ENCODE measurements at regions not wholly inside any gene's neighbourhood (a gene's known extent, or its start where the extent isn't known, plus 50 kb on each side); places are given as distances from the start of the nearest gene placed in this dataset.

DNA sequence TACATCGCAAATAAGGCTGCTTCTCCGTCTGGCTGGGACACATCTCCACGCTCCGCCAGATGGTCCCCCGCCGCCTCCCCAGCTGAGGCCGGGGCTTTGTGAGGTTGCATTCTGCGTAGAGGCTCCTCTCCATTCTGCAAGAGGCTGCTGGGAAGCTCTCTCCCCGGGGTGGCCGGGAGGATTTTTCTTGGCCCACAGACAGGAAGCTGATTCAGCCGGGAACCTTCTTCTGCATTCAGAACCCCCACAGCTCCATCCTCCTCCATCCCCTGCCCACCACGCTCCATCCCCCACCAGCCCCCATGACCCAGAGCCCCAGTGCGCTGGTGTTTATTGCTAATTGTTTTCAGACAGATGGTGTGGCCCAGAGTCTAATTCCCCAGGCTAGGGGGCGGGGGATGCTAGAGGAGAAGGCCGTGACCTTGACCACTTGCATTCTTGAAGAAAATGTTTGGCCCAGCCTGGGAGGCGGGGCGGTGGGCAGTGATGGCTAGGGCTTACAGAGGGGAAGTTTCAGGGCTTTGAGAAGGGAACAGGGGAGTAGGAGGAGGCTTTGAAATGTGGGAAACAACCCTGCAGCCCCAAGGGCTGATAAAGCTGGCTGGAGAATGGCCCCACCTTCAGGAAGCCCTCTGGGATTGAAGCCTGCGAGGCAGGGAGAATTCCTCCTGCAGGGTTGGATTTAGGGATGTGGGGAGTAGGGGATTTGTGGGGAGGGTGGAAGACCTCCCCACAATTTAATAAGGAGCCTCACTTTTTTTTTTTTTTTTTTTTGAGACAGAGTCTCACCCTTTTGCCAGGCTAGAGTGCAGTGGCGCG is 88.5 kb upstream of the NCOR2 start:
- WGBS, 2 donors, result 42 to 43% methylated on average over 20 of the region's 20 CpGs
- Histone ChIP-seq H3K27ac (ENCODE audit: low read depth in 2 of 2, low read length in 1 of 2) (peak overlapping the region; percentile 57 to 83), H3K36me3 (ENCODE audit: control insufficient read depth in 2 of 2, insufficient read depth in 2 of 2, low read length in 1 of 2) (no peaks in the 10 kb centered on the region), H3K4me1 (ENCODE audit: control insufficient read depth in 2 of 2, insufficient read depth in 2 of 2, low read length in 1 of 2) (peaks cover 3 to 5% of the 10 kb centered on the region in 2 donors), H3K27me3 (ENCODE audit: control insufficient read depth in 1 of 2, insufficient read depth in 2 of 2, low read length in 2 of 2) (no peaks in the 10 kb centered on the region), H3K9me3 (ENCODE audit: control insufficient read depth in 2 of 2, insufficient read depth in 1 of 2, low read depth in 1 of 2, low read length in 1 of 2) (no peaks in the 10 kb centered on the region), H3K4me3 (ENCODE audit: low read depth in 1 of 2, low read length in 2 of 2) (peak overlapping the region in 1 of 2 donors; percentile 5)

DNA sequence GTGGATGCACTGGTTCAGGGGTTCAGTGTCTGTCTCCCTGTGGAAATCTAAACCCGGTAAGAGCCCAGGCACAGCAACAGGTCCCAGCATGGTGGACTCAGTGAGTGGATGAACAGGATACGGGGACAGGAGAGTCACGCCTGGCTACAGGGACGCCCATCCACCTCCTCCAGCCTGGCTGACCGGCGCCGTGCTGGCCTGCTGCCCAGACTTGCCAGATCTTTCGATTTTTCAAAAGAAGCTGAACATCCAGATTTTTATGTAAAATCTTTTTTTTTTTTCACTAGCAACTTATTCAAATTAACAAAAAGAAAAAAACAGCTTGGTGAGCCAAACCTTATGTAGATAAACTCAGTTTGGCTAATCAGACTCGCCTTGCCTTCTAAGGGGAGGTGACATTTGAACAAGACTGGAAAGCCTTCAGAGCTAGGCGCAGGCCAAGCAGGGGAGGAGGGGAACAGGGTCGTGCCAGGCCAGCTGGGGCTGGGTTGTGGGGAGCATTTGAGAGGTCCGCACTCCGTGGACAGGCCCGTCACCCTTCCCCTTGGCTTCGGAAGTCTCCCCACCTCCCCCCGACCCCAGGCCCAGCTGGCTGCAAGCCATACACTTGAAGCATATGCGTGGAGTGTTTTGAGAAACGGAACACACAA is 87.8 kb upstream of the NCOR2 start:
- H3K27ac ChIP-seq (ENCODE audit: low read depth in 2 of 2, low read length in 1 of 2), result peak overlapping the region; percentile 57 to 83
- 21 to 23% methylated on average over 18 of the region's 18 CpGs for WGBS, 2 donors
- H3K4me1 ChIP-seq (ENCODE audit: control insufficient read depth in 2 of 2, insufficient read depth in 2 of 2, low read length in 1 of 2), result peaks cover 3 to 5% of the 10 kb centered on the region in 2 donors
- peak overlapping the region in 1 of 2 donors; percentile 5 for H3K4me3 ChIP-seq (ENCODE audit: low read depth in 1 of 2, low read length in 2 of 2)
- no peaks in the 10 kb centered on the region for H3K9me3 ChIP-seq (ENCODE audit: control insufficient read depth in 2 of 2, insufficient read depth in 1 of 2, low read depth in 1 of 2, low read length in 1 of 2)
- H3K36me3 ChIP-seq (ENCODE audit: control insufficient read depth in 2 of 2, insufficient read depth in 2 of 2, low read length in 1 of 2), result no peaks in the 10 kb centered on the region
- H3K27me3 ChIP-seq (ENCODE audit: control insufficient read depth in 1 of 2, insufficient read depth in 2 of 2, low read length in 2 of 2), result no peaks in the 10 kb centered on the region

DNA sequence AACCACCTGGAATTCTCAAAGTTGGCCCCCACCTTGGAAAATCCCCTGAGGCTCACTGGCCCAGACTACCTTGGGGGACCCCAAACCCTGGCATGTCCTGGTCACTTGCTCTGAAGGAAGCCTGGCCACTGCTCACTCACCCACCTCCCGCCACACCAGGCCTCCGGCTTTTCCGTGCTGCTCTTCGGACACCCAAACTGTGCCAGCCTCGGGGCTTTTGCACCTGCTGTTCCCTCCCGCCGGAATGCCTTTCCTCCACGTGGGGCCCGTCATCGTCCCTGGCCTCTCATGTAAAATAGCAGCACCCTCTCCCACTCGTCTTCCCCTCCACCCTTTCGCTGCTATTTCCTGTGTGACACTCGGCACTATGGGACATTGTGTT is 87.2 kb upstream of the NCOR2 start:
- Histone ChIP-seq H3K27ac (ENCODE audit: low read depth in 2 of 2, low read length in 1 of 2) (peak overlapping the region; percentile 29 to 69), H3K27me3 (ENCODE audit: control insufficient read depth in 1 of 2, insufficient read depth in 2 of 2, low read length in 2 of 2) (no peaks in the 10 kb centered on the region), H3K36me3 (ENCODE audit: control insufficient read depth in 2 of 2, insufficient read depth in 2 of 2, low read length in 1 of 2) (no peaks in the 10 kb centered on the region), H3K4me1 (ENCODE audit: control insufficient read depth in 2 of 2, insufficient read depth in 2 of 2, low read length in 1 of 2) (peaks cover 3 to 5% of the 10 kb centered on the region in 2 donors), H3K9me3 (ENCODE audit: control insufficient read depth in 2 of 2, insufficient read depth in 1 of 2, low read depth in 1 of 2, low read length in 1 of 2) (no peaks in the 10 kb centered on the region), H3K4me3 (ENCODE audit: low read depth in 1 of 2, low read length in 2 of 2) (no peak overlapping the region)
- 63 to 68% methylated on average over 13 of the region's 13 CpGs for WGBS, 2 donors

DNA sequence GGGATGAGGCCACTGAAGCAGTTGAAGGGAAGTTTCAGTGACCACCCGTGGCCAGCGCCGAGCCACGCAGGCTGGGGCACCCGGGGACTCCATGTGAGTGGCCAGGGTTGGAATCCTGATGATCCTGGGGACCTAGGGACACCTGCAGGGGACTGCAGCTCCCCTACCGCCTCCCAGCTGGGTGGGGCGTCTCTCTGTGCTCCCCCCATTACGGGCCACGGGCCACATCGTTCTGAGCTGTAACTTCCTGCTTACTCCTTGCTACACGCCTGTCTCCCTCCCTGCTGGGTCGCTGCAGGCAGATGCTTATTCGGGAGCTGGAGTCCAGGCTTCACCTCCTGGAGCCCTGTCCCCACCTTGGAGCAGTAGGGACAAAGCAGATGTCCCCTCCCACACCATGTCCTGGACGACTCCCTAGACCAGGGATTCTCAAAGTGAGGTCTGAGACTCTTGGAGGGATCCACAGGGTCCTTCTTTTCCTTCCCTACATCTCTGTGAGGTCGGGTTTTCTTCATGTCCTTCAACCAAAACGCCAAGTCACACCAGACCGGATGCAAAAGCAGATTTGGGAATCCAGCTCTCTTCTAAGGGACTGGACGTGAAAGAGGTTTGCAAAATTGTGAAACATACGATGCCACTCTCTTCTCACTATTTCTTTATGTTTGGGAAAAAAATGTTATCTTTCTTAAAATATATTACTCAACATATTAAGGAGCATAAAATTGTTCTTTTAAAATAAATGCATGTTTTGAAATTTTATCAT is 85.9 kb upstream of the NCOR2 start:
- 60 to 61% methylated on average over 19 of the region's 19 CpGs for WGBS, 2 donors
- Histone ChIP-seq H3K27me3 (ENCODE audit: control insufficient read depth in 1 of 2, insufficient read depth in 2 of 2, low read length in 2 of 2) (no peaks in the 10 kb centered on the region), H3K27ac (ENCODE audit: low read depth in 2 of 2, low read length in 1 of 2) (no peak overlapping the region), H3K4me1 (ENCODE audit: control insufficient read depth in 2 of 2, insufficient read depth in 2 of 2, low read length in 1 of 2) (peaks cover 3 to 5% of the 10 kb centered on the region in 2 donors), H3K9me3 (ENCODE audit: control insufficient read depth in 2 of 2, insufficient read depth in 1 of 2, low read depth in 1 of 2, low read length in 1 of 2) (peaks cover 0 to 9% of the 10 kb centered on the region in 2 donors), H3K36me3 (ENCODE audit: control insufficient read depth in 2 of 2, insufficient read depth in 2 of 2, low read length in 1 of 2) (no peaks in the 10 kb centered on the region), H3K4me3 (ENCODE audit: low read depth in 1 of 2, low read length in 2 of 2) (no peak overlapping the region)

DNA sequence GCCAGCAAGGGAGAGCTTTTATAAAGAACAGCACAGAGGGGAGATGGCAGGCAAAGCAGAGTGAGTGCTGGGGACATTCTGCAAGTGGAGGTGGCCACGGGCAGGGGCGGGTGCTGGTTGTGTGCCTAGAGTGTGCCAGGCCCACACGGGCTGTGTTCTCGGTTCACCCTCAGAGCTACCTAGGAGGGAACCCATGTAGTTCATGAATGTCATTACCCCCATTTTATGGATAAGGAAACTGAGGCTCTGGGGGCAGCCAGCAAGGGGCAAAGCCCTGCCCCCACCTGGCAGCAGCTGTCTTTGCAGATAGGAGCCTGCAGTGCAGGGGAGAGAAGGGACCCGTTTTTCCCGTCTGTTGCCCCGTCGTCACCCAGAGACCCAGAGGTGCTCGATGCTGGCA is 85.2 kb upstream of the NCOR2 start:
- no peak overlapping the region for H3K27ac ChIP-seq (ENCODE audit: low read depth in 2 of 2, low read length in 1 of 2)
- no peaks in the 10 kb centered on the region for H3K27me3 ChIP-seq (ENCODE audit: control insufficient read depth in 1 of 2, insufficient read depth in 2 of 2, low read length in 2 of 2)
- H3K36me3 ChIP-seq (ENCODE audit: control insufficient read depth in 2 of 2, insufficient read depth in 2 of 2, low read length in 1 of 2), result no peaks in the 10 kb centered on the region
- WGBS, 2 donors, result 83 to 84% methylated on average over 9 of the region's 9 CpGs
- peaks cover 3 to 5% of the 10 kb centered on the region in 2 donors for H3K4me1 ChIP-seq (ENCODE audit: control insufficient read depth in 2 of 2, insufficient read depth in 2 of 2, low read length in 1 of 2)
- H3K9me3 ChIP-seq (ENCODE audit: control insufficient read depth in 2 of 2, insufficient read depth in 1 of 2, low read depth in 1 of 2, low read length in 1 of 2), result peaks cover 0 to 9% of the 10 kb centered on the region in 2 donors
- no peak overlapping the region for H3K4me3 ChIP-seq (ENCODE audit: low read depth in 1 of 2, low read length in 2 of 2)

DNA sequence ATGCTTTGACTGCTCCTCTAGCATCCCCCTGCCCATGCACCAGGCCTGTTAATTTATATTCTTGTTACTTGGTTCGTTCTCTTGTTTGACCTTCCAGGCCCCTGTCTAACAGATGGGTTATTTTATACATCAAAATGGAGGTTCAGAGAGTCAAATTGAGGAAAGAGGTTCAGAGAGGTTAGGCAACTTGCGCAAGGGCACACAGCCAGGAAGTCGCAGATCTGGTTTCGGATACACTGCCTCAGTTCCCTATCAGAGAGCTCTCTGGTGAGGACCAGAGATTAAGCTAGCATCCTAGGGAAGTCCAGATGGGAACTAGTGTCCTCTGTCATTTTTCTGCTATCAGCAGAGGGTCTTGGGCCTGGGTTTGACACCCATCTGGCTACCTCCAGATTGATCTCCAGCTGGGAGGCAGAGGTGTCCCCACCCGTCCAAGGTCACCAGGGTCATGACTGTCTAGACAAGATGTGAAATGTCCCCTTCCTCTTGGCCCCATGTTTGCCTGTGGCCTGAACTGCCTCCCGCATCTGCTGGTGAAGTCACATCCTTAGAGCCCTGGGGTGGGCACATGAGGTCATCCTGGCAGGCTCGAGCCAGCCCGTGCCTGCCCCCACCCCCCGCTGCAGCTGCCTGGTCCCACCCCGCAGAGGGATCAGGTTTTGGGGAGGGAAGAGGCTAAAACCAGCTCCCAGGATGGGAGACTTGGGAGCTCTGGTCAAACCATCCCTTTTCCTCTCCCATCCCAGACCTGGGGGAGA is 84.3 kb upstream of the NCOR2 start:
- no peaks in the 10 kb centered on the region for H3K27me3 ChIP-seq (ENCODE audit: control insufficient read depth in 1 of 2, insufficient read depth in 2 of 2, low read length in 2 of 2)
- H3K4me3 ChIP-seq (ENCODE audit: low read depth in 1 of 2, low read length in 2 of 2), result no peak overlapping the region
- H3K4me1 ChIP-seq (ENCODE audit: control insufficient read depth in 2 of 2, insufficient read depth in 2 of 2, low read length in 1 of 2), result peaks cover 3 to 5% of the 10 kb centered on the region in 2 donors
- H3K36me3 ChIP-seq (ENCODE audit: control insufficient read depth in 2 of 2, insufficient read depth in 2 of 2, low read length in 1 of 2), result no peaks in the 10 kb centered on the region
- H3K9me3 ChIP-seq (ENCODE audit: control insufficient read depth in 2 of 2, insufficient read depth in 1 of 2, low read depth in 1 of 2, low read length in 1 of 2), result peaks cover 0 to 9% of the 10 kb centered on the region in 2 donors
- WGBS, 2 donors, result 57 to 67% methylated on average over 10 of the region's 10 CpGs
- H3K27ac ChIP-seq (ENCODE audit: low read depth in 2 of 2, low read length in 1 of 2), result no peak overlapping the region

DNA sequence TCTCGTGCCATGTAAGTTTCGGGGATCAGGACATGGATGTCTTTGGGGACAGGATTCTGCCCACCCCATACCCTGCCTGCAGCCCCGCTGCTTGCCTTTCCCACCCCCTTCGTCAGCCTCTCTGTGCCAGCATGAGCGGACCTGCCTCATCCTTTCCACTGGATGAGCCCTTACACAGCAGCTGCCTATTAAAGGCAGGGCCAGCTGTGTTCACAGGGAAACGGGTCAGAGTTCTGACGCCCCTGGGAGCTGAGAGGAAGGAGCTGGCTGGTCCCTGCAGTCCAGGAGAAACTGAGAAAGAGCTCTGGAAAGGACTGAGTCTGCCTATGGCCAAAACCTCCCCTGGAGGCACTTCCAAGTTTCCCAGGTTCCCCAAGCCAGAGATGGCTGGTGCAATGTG is 83.5 kb upstream of the NCOR2 start:
- 76 to 83% methylated on average over 7 of the region's 7 CpGs for WGBS, 2 donors
- peaks cover 0 to 9% of the 10 kb centered on the region in 2 donors for H3K9me3 ChIP-seq (ENCODE audit: control insufficient read depth in 2 of 2, insufficient read depth in 1 of 2, low read depth in 1 of 2, low read length in 1 of 2)
- H3K4me1 ChIP-seq (ENCODE audit: control insufficient read depth in 2 of 2, insufficient read depth in 2 of 2, low read length in 1 of 2), result peaks cover 3 to 5% of the 10 kb centered on the region in 2 donors
- no peaks in the 10 kb centered on the region for H3K27me3 ChIP-seq (ENCODE audit: control insufficient read depth in 1 of 2, insufficient read depth in 2 of 2, low read length in 2 of 2)
- H3K27ac ChIP-seq (ENCODE audit: low read depth in 2 of 2, low read length in 1 of 2), result no peak overlapping the region
- H3K36me3 ChIP-seq (ENCODE audit: control insufficient read depth in 2 of 2, insufficient read depth in 2 of 2, low read length in 1 of 2), result no peaks in the 10 kb centered on the region
- no peak overlapping the region for H3K4me3 ChIP-seq (ENCODE audit: low read depth in 1 of 2, low read length in 2 of 2)

DNA sequence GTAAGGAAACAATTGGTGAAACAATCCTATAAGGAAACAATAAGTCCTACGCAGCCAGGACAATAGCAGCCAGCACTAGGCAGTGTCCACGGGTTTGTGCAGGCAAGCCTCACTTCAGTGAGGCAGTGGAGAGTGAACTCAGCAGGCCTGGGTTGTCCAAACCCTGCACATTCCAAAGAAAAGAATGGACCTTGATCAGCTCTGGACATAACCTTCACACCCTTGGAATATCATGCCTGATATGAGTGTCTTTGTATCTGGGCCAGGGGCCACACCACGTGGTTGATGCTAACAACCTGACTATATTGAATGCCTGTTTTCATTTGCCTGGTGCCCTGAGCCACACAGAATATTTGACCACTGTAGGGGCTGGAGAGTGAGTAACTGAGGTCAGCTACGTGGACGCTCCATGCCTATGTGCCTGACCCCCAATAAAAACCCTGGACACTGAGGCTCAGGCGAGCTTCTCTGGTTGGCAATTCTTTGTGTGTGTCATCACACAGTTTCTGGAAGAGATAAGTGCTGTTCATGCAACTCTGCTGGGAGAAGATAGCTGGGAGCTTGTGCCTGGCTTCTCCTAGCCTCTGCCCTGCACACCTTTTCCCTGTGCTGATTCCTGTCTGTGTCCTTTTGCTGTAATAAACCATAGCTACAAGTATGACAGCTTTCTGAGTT is 81.4 kb upstream of the NCOR2 start:
- Histone ChIP-seq H3K36me3 (ENCODE audit: control insufficient read depth in 2 of 2, insufficient read depth in 2 of 2, low read length in 1 of 2) (no peaks in the 10 kb centered on the region), H3K9me3 (ENCODE audit: control insufficient read depth in 2 of 2, insufficient read depth in 1 of 2, low read depth in 1 of 2, low read length in 1 of 2) (peaks cover 0 to 9% of the 10 kb centered on the region in 2 donors), H3K27me3 (ENCODE audit: control insufficient read depth in 1 of 2, insufficient read depth in 2 of 2, low read length in 2 of 2) (no peaks in the 10 kb centered on the region), H3K4me1 (ENCODE audit: control insufficient read depth in 2 of 2, insufficient read depth in 2 of 2, low read length in 1 of 2) (no peaks in the 10 kb centered on the region), H3K4me3 (ENCODE audit: low read depth in 1 of 2, low read length in 2 of 2) (no peak overlapping the region), H3K27ac (ENCODE audit: low read depth in 2 of 2, low read length in 1 of 2) (no peak overlapping the region)
- 79% methylated on average over 6 of the region's 6 CpGs for WGBS, 2 donors
